ENCODE measurements at regions not wholly inside any gene's neighbourhood (a gene's known extent, or its start where the extent isn't known, plus 50 kb on each side); places are given as distances from the start of the nearest gene placed in this dataset.

DNA sequence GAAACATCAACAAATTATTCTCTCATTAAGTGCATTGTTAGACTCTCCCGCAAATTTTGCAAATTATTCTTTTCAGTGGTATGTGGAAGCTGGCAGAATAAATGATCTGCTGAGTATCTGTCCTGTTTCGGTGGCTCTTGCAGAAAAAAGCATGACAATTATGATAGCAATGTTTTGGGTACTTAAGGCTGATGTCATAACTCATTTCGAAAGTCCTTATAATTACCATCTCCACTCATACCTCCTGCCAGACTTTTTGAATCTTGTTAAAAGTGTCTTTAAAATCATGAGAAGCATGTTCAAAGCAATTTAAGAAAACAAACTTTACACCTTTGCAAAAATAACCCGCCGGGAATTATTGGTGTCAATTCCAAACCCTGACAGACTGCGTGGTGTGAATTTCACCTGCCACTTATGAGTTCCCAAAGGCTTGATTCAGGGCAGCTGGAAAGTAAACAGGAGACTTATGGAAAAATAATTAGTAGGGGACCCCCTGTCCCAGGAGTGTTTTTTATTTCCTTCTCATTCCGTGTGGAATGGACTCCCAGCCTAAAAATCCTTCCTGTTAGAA lies 87.6 kb upstream of the E2F3 start:
- no peak for DNase-seq

DNA sequence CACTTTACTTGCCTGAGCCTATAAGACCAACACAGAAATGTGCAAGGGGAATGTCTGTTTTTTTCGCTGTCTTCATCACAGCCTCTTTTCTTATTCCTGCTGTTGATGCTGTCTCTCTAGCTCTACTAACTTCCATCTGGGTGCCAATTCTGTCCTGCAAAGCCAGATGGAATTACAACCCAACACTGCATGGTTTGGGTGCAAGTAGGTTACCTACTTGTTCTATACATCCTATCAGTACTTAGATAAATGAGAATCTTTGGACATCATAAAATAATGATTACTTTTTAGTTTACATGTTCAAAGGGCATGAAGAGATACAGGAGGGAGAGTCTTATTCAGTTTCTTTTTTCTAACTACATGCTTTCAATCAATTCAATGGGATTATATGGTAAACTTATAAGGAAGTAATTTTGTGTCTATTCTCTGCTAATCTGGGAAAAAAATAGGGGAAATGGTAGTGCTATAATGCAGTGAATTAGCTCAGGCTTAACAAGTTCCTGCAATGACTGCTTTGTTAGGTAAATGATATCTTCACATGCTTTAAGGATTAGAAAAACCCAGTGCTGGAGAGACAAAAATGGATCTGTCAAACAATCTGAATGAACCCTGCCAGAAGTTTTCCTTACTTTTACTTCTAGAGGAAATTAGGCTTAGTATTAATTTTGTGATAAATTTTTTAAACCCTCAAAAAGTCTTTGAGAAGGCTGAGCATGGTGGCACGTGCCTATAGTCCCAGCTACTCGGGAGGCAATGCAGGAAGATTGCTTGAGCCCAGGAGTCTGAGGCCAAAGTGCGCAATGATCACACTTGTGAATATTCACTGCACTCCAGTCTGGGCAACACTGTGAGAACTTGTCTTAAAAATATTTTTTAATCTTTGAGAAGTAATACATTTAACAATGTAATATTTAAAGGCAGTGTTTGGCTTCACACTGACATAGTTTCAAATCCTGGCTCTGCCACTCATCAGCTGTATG lies 86.5 kb upstream of the E2F3 start:
- no peak for DNase-seq

DNA sequence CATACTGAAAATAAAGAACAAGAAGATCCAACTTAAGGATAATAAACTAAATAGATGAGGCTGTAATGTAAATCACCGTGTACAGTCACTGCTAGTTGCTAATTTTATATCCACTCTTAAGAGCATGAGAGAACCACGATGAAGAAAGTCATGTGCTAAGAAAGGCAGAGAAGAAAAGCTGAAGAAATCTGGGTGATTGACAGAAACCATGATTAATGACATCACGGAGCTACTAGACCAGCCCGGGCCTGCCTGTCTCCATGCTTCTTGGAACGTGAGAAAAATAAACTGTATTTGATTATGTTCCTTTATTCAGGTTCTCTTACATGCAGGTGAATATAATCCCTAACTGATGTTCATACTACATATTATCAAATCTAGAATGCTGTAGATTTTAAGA lies 84.2 kb upstream of the E2F3 start:
- no peak for DNase-seq

DNA sequence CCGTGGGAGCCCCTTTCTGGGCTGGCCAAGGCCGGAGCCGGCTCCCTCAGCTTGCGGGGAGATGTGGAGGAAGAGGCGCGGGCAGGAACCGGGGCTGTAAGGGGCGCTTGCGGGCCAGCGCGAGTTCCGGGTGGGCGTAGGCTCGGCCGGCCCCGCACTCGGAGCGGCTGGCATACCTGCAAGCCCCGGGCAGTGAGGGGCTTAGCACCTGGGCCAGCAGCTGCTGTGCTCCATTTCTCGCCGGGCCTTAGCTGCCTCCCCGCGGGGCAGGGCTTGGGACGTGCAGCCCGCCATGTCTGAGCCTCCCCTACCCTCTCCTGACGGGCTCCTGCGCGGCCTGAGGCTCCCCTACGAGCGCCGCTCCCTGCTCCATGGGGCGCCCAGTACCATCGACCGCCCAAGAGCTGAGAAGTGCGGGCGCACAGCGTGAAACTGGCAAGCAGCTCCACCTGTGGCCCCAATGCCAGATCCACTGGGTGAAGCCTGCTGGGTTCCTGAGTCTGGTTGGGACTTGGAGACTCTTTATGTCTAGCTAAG lies 82.8 kb upstream of the E2F3 start:
- DNase-seq: no peak

DNA sequence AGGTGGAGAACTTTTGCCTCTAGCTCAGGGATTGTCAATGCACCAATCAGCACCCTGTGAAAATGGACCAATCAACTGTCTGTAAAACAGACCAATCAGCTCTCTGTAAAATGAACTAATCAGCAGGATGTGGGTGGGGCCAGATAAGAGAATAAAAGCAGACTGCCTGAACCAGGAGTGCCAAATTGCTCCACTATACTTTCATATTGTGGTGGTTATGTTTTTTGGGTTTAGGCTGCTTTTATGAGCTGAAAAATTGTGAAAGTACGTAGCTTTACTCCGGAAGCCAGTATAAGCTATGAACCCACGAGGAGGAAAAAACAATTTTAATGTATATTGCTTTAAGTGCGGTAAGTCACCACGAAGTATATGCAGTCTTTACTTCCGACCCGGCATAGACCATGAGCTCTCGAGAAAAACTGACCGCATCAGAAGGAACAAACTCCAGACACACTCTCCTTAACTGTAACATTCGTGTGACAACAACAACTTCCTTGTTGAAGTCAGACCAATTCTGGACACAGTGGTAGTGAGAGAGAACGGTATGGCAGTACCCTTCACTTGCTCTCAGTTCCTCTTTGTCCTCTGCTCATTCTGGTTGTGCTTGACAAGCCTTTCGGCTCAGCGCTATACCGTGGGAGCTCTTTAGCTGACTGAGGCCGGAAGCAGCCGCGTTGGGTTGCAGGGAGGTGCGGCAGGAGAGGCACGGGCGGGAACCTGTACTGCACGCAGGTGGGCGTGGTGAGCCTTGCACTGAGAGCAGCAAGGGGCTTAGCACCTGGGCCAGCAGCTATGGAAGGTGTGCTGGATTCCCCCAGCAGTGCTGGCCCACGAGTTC lies 81.9 kb upstream of the E2F3 start:
- DNase-seq: no peak

DNA sequence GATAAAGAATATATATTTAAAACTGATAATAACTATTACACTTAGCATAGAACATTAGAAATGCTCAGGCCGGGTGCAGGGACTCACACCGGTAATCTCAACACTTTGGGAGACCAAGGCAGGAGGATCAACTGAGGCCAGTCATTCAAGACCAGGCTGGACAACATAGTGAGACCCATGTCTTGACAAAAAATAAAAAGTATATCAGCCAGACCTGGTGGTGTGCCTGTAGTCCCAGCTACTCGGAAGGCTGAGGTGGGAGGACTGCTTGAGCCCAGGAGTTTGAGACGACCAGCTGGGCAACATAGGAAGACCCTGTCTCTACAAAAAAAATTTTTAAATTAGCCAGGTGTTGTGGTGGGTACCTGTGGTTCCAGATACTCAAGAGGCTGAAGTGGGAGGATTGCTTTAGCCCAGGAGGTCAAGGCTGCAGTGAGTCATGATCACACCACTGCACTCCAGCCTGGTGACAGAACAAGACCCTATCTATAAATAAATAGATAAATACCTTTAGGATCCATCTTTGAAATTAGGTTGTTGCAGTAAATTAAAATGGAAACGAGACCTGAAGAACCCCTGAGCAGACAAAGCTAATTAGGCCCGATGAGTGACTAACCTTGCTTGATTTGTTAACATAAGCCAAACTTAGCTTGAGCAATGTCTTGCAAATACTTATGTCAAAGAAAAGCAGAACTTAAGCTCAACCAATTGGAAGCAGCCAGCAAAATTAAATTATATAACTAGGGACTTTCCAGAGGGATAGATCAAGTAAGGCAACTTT lies 75.8 kb upstream of the E2F3 start:
- DNase-seq: no peak

DNA sequence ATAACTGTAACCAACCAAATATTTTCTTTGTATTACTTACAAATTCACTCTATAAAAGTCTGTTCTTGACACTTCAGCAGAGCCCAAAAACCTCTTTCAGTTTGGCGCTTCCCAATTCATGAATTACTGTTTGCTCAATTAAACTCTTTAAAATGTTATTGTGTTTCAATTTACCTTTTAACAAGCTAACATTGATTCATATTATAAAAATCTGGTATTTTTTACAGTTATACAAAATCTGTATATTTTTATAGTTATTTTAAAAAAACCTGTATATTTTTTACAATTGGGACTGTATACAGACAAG lies 75.3 kb upstream of the E2F3 start:
- no peak for DNase-seq

DNA sequence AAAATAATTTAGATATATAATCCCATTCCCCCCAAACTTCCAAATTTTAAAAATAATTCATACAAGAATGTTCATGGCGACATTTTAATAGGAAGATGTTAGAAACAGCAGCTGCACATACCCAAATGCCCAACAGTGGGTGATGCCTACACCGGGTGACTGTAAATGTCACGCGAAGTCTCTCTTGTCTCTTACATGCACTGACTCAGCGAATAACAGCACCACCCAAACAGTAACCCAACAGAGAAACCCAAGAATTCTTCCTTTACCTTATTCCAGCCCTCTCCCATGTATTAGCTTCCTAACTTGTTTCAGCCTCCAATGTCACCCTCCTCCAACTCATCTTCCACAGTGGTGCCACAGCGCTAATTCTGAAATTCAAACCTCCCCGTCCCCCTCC lies 74.5 kb upstream of the E2F3 start:
- DNase-seq: no peak

DNA sequence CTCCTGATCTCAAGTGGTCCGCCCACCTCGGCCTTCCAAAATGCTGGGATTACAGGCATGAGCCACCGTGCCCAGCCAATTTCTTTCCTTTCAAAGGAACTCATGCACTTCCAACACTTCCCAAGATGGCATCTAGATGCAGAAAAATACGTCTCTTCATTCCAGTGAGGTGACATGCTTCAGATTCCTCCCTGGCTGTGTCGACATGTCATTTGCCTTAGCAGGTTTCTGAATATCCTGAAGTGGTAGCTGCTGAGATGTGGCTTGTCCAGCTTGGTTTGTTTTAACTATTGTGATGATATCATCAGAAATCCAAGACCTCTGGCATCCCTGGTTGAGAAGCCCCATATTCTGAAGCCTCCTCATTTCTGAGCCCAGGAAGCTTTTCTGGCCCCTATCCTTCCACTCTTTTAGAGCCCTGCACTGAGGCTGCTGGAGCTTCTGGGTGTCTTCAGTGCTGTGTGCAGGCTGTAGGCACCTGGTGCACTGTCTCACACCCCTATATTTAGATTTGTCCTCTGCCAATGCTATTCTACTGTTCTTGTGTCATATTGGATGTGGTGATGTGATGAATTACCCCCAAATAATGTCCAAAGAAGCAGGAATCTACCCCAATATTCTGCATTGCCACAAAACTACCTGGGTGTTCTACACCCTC lies 73.3 kb upstream of the E2F3 start:
- no peak for DNase-seq

DNA sequence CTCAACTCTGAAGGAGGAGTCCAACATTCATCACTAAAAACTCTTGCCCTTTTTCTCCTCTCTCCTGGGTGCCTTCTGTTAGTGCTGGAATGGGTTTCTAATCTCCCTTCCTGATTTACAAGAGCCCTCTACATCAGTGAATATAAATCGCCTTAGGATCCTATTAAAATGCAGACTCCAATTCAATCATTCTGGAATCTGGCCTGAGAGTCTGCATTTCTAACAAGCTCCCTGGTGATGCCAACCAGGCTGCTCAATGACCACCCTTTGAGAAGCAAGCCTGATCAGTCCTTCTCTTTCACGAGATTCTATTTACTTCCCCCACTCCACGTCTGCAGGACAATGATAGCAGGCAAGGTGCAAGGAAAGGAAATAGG lies 72.8 kb upstream of the E2F3 start:
- DNase-seq: no peak

DNA sequence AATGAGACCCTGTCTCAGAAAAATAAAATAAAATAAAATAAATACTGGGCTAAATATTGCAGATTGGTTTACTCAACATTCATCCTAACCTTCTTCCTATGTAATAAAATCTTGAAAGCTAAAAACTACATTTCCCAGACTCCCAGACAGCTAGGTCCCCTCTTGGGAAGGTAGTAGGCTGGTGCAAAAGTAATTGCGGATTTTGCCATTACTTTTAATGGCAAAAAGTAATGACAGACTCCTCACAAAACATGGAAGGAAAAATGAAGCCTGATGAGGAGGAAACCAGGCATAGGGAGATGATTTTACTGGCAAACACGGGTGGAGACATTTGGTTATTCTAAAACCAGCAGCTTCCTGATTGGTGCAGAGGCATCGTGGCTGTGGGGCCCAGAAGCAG lies 70.6 kb upstream of the E2F3 start:
- DNase-seq: no peak

DNA sequence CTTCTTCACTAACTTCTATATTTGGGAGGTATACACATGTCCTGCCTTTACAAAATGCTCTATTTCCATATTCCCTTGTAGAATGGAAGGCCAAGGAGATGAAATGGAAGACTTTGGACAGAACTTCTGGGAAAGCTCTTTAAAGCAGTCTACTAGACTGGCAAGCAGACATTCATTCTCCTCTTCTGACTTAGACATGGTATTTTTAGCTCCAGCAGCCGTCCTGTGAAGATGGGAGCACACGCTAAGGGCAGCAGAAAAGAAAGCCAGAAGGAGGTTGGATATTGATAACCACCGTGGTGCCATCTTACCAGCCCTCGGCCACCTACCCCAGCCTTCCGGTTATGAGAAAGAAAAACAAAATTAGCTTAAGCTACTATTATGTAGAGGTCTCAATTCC lies 70.1 kb upstream of the E2F3 start:
- no peak for DNase-seq

DNA sequence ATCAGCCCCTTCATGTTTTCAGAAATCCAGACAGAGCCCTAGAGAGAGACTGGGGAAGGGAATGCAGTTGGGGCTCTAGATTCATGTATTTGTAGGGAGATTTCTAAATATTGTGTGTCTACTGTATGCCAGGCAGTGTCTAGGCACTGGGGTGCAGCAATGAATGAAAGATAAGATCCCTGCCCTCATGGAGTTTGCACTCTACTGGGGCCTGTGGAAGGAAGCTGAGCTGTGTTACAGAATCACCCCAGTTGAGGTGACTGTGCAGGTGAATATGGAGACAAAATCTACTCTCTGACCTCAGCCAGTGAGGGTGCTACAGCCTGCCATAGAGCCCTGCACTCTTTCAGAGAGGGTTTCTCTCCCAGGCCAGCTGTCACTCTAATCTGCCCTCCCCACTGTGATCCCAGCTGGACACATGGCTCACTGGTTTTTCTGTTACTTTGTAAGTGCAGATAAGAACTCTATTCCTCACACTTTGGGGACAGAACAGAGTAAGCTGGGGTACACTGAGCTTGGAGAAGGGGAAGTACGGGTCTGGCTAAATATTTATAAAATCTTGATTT lies 69.2 kb upstream of the E2F3 start:
- DNase-seq: no peak

DNA sequence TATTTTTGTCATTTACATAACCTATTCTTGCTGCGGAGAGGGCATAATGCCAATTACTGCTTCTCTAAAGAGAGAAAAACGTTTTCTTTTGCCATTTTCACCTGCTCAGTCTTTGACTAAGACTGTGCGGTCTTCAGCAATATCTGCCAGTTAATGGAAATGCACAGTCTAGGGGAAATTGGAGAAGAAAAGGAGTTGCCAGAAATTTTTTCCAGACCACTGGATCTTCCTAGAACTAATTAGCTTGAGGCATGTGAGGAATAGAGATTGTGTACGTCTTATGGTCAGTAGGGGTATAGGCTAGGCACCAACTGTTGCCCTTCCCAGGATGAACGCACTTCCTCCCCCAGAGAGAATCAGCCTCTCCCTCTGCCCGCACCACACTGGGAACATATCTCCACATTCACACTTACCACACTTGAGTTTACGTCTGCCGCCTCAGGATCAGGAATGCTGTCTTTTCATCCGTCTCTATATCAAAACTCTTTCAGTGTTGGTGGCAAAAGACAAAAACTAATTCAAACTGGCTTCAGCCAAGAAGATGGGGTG lies 67.9 kb upstream of the E2F3 start:
- DNase-seq: no peak

DNA sequence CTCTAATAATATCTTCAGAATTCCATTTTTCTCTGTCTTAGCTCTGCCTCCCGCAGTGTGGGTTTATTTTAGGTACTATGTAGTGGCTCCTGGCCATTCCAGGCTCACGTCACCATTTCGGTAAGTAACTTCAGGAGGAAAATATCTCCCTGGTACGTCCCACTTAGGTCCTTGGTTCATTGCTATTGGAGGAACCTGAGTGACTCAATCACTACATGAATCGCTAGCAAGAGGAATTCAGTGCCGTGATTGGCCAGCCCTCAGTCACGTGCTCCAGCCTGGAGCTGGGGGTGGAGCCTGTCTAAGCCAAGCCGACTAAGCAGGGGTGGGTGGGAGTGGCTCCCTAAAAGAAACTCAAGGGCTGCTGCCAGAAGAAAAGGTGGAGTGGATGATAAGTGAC lies 67.3 kb upstream of the E2F3 start:
- no peak for DNase-seq

DNA sequence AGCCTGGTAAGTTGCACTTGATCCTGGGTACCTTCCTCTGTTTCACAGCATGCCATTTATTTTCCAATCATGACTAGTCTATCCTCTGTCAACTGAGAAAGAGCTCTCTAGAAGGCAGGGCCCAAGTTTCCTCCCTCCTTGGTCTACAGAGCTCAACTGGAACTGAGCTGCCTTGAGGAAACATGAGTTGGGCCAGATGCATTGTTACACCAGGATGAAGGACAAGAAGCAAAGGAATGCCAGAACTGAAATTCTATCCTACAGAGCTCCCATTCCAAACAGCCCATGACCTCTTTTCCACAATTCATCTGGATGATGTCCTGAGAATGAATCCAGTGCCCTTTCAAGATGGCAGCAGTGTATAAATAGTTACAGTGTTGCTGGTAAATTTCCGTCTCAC lies 66.7 kb upstream of the E2F3 start:
- DNase-seq: no peak

DNA sequence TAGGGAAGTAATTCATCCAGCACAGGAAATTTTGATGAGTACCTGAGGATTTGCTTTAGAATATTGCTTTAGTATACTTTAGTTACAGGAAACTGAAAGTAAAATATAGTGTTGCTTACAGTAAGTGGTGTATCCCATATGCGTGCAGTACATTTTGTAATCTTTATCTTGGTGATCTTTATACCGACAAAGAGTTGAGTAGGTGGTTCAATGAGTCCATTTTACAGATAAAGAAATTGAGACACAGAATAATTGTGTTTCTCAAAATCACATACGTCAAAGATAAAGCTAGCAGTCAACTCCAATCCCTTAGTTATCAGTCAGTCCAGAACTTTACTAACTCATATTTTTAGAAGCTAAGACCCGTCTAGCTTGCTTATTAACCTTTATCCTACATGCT lies 65.8 kb upstream of the E2F3 start:
- DNase-seq: no peak

DNA sequence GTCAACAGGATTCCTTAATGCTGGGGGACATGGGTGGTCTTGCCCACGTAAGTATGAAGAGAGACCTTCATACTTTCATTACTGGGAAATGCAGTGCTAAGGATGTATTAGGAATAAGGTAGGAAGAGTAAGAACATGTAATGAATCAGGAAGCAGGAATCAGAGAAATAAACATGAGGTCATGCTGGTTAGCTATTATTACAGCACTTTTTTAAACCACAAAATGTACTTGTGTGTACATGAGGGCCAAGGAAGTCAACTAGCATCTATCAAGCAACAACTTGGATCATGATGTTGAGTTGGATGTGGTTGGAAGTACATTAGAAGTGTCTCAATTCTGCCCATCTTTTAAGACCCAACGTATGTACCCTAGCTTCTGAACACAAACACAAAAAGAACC lies 63.5 kb upstream of the E2F3 start:
- no peak for DNase-seq

DNA sequence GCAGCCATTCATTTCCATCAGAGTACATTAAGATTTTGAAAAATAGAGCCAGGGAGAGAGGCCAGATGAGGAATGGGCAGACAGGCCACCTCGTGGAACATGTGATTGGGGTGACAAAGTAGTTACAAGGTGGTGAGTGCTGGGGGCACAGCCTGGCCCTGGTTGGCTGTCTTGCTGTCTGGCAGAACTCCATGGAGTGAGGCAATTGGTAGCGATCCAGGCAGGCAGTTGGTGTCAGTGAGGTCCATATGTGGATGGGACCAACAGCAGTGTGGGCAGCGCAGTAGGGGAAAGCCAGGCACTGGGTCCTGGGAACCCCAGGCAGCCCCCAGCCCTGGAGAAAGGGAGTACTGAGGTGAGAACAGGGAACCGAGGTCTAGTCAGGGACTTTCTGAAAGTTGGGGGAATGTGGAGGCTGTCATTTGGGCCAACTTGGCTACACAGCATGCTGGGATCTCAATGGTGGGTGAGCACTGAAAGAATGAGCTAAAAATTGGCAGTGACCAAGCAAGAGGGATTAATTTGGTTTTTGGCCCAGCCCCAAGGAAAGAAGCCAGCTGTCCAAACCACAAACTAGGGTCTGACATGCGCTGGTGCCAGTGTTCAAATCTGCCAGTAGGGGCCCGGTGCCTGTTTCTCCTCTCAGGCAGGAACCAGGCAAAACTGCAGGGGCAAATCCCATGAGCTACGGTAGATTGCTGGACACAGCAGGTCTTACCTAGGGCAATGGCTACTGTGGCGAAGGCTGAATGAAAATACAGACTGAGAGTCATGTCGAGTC lies 61.4 kb upstream of the E2F3 start:
- no peak for DNase-seq

DNA sequence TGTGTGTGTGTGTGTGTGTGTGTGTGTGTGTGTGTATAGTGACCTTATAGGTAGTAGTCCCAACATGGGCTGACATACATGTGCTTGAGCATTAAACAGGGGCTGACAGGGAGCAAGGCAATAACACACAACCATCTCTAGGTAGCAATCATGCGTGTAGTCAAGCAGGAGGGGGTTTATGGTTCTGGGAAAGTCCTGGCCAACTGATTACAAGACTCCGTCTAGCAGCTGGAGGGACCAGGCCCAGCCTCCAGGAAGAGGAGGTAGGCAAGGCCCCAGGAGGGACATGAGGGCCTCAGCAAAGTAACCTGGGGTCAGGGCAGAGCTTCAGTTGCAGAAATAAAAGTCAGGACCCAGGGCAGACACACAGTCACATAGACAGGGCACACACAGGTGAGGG lies 60.6 kb upstream of the E2F3 start:
- no peak for DNase-seq
